HT1080 (cell line): ENCODE measurements at regions not wholly inside any gene's neighbourhood (a gene's known extent, or its start where the extent isn't known, plus 50 kb on each side); places are given as distances from the start of the nearest gene placed in this dataset.
"Not testable (repeated sequence)": the region's sequence is repeated elsewhere in the genome, so short reads cannot be mapped to it uniquely, and the experiment has no call there.

ENCODE experiments used
- DNase-seq: peaks from one replicate; pipeline ENCODE4 v3.0.0-alpha.2; 2015; ENCODE audit warnings: low read depth

DNA sequence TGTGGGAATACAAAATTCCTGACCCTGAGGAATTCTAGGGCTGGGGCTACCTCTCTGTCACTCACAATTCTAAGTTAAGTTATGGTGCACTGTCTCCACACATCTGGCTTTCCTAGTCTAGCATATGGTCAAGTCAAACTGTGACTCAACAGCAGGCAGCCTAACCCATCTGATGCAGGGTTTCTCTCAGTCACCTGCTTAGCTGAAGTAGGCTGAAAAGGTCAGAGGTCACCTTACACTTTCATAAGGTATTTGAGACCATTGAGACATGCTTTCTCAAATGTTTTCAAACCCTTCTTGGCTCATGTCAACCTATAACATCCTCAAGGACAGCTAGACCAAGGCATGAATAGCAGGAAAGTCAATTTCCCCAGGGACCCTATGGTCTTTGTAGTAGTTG, 196.5 kb upstream of the STK26 start:
- no peak for DNase-seq

DNA sequence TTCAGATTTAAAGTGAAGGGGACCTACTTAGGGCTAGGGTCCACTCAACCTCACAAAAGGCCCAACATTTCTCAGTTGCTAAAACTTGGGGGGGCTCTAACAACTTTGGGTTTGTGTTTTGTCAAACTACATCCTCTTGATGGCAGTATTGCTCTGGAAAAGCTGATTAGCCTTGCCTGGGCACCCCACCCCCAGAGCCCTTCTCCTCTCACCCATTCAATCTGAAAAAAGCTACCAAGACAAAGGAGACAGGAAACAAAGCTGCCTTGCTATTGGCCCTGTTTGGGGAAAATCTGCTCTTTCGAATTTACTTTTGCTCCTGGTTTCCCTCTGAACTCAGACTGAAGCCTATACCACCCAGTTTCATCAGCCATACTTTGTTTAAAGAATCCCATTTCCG, 195.2 kb upstream of the STK26 start:
- DNase-seq = peak; percentile 13

DNA sequence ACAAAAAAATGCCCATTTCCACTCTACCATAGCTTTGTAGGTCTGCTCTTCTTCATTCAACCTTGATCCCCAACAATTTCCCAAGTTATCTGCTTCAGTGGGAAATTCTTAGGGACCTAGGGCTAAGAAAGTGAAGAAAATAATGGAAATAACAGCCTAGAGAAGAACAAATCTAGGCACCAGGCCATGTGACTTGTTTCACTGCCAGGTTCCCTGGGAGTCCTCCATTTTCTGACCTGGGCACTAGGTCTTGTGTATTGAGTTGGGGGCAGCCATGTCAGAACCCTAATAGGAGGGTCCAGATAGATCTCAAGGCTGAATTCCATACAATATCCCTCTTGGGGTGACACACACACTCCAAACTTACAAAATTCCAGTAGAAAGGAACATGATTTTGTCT, 194.6 kb upstream of the STK26 start:
- DNase-seq = no peak

DNA sequence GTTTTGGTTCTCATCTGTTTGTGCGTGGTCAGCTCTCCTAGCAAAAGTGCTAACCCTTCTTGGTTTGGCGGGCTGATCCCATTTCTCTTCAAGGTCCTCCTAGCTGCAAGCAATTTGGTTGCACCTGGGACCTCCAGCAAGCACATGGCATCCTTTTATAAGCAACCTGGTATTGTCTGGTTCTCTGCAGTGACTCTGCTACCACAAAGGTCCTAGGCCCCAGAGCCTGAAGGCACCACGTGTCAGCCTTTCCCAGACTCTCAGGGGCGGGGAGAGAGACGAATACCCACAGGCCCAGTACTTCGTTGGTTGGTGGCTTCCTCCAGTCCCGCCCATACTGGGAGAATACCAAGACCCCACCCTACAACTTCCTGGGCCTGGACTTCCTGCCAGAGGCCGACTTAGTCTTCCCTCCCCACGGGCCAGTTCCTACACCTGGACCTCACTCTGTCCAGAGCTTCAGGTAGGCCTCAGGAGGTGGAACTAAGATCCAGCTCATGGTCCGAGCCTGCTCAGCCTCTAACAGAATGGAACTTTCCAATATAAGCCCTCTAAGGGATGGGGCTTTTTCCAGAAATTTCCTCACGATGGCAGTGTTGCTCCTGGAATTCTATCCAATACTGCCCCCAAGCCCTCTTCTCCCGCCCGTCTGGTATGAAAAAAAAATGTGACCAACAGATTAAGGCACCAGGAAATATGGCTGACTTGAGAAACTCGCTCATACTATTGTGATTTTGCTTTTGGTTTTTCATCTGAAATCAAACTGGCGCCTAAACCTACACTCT, 192.5 kb upstream of the STK26 start:
- peak; percentile 95 for DNase-seq

DNA sequence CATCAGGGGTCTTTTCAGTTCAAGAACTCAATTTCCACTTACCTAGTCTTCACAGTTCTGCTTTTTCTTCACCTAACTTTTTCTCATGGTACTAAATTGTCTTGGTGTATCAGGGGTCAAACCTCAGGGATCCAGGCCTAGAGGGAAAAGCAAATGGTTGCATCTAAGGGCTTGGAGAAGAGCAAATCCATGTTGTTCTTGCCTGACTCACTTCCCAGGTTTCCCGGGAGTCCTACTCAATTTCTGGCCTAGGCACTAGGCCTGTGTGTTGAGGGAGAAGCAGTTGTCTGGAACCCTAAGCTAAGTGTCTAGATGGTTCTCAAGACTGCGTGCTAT, 191.9 kb upstream of the STK26 start:
- no peak for DNase-seq

DNA sequence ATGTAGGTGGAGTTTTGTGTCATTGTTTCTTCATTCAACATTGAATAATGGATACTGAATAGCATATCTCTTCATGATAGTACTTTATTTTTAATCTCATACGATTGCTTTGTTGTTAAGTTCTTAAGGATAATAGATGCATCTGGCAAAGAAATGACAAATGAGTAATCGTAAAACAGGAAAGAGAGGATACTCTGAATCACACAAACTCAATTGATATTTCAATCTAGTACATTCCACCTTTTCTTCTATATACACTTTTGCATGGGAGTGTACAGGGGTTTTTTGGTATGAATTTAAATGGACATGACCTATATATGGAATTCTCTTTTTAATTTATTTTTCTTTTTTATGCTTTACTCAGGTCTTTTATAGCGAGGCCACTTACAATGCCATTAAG, 186.9 kb upstream of the STK26 start:
- DNase-seq = no peak

DNA sequence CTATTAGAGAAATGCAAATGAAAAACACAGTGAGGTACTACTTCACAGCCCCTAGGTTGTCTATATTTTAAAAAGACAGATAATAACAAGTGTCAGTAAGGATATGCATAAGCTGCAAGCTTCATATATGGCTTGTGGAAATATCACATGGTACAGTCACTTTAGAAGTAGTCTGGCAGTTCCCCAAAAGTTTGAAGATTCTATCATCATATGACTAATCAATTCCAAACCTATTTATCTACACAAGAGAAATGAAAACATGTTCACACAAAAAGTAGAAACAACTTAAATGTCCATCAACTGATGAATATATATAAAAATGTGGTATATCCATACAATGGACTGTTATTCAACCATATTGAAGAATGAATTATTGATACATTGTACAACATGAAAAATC, 185.8 kb upstream of the STK26 start:
- no peak for DNase-seq

DNA sequence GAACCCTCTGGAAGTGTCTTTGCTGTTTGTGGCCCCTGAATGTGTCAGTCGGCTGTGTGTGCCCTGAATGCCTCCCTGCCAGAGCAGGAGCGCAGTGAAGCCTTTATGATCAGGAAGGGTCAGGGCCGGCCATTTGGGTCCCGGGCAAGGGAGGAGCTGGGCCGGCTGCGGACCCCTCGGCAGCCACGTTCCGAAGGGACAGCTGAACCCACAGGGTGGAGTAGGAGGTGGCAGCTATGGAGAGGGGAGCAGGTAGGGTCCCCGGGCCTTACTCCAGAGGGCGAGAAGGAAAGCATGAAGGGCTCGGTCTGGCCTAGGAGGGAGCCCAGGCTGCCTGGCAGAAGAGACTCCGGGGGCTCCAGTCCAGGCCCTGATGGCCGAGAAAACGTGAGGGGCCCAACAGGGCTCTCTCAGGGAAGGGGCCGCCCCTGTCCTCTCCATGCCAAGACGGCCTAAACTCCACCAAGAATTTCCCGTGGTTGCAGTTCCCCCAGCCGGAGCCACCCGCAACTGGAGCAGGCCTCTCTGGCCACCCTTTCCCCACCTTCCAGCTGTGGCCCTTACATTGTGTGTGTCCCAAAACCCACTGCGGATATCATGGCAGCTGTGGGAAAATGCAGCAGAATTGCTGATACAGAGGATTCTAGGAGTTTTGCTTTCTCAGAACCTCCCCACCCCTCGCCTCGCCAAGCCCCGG, 182.2 kb upstream of the STK26 start:
- no peak for DNase-seq

DNA sequence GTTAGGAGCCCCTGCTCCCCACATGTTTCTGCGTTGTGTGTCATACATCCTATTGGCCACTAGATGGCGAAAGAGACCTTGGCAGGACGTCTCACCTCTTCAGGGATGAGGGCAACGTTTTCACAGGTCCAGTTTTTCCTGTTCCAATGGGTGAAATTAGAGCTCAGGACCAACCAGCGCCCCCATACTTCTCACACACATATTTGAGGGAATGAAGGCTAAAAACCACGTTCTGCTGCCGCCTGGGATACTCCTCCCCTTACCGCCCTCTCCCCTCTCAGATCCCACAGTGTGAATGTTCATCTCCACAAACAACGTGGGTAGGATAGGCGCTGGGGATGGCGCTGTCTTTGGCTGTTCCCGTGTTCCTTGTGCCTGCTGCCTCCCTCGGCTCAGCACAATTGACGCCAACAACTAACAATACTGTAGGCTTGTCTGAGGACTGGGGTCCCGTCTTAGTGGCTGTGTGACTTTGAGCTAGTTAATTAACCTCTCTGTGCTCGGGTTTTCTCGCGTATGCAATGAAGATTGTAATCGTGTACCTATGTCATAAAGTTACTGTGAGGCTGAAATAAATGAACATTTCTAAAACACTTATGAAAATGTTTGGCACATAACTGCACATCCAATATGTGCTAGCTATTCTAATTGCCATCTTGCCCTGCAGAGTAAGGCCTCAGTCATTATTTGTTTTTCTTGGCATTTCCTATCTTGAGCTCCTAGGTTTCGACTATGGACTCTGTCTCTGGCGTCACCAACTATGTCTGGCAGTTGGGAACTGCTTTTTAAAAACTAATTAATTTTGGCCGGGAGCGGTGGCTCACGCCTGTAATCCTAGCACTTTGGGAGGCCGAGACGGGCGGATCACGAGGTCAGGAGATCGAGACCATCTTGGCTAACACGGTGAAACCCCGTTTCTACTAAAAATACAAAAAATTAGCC, 181.3 kb upstream of the STK26 start:
- peak; percentile 56 for DNase-seq

DNA sequence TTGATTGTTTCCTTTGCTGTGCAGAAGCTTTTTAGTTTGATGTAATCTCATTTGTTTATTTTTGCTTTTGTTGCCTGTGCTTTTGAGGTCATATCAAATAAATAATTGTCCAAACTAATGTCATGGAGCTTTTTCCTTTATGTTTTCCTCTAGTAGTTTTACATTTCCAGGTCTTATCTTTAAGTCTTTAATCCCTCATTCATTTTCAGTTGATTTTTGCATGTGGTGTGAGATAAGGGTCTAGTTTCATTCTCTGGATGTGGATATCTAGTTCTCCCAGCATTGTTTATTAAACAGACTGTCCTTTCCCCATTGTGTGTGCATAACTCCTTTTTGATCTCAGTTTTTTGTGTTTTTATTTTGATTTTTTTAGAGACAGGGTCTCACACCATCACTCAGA, 179.1 kb upstream of the STK26 start:
- no peak for DNase-seq

DNA sequence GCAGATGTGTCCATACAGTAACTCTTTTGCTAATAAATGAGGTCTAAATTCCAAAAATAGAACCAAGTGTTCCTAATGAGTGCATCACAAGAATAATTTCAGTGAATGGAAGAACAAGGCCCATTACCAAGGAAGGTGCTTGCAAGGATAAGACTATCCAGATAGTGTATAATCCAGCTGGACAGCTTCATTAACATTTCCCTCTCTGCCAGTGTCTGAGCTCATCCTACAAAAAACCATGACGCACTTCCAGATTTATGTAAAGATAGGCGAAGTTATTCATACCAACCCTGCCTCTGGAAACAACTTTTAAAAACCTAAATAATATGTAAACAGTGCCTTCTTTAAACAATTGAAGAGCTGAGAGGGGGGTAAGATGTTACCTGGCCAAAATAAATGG, 177.9 kb upstream of the STK26 start:
- no peak for DNase-seq

DNA sequence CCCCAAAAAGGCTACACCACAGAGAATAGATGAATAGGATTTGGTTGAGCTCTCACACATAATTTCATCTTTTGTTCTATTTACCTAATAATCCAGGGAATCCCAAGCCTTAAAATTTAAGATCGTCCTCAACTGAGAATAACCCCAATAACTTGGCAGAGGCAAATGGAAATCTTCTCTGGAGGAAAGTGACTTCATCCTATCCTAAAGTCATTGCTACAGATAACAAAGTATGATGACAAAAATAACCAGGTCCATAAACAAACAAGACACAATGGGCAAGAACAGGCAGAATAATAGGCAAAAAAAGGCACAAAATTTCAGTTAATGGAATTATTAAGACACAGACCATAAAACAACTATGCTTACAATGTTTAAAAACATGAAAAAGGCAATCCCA, 177.3 kb upstream of the STK26 start:
- no peak for DNase-seq

DNA sequence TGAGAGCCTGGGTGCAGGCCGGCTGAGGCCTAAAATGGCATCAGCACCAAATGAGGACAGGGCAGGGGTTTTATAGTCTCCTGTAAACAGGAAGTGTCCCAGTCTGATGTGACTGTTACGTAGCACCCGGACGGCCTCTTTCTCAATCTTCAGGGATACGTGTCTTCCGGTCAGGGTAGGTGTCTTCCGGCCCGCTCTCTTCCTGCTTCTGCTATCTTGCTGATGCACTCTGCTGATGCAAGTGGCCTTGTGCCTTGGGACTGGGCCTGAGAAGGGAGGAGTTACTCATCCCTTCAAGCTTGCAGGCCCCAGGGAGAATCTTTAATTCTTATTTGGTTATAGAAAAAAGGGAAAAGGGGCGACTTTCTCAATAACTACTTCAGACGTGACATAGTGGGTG, 172.1 kb upstream of the STK26 start:
- not testable (repeated sequence) for DNase-seq

DNA sequence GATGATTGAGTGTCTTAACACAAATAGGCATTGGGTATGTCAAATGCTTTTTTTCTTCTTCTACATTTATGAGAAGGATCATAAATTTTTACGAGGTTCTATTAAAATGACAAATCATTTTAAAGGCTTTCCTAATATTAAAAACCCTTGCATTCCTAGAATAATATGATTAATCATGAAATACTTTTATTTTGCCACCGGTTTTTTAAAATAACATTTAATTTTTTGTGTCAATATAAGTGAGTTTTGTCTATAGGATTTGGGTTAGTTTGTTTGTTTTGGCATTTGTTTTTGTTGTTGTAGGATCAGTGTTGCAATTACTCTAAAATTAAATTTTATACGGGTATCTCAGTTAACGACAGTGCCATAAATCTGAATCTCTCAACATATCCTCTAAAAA, 169.7 kb upstream of the STK26 start:
- DNase-seq = no peak

DNA sequence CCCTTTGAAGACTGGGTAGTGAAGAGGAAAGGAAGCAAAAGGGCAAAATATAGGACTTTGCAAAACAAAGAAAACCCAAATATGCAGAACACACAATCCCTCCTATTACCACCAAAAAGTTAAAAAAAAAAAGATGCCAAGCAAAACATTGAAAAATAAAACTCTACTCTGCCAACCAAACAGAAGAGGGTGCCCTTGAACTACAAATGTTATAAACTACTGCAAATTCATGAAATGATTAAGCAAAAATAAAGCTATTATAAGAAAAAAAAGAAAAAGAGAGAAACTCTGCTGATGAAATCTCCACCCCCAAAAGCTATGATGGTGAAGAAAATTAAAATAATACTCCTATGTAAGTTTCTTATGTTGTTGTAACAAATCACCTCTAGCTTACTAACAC, 168.5 kb upstream of the STK26 start:
- DNase-seq = peak; percentile 4

DNA sequence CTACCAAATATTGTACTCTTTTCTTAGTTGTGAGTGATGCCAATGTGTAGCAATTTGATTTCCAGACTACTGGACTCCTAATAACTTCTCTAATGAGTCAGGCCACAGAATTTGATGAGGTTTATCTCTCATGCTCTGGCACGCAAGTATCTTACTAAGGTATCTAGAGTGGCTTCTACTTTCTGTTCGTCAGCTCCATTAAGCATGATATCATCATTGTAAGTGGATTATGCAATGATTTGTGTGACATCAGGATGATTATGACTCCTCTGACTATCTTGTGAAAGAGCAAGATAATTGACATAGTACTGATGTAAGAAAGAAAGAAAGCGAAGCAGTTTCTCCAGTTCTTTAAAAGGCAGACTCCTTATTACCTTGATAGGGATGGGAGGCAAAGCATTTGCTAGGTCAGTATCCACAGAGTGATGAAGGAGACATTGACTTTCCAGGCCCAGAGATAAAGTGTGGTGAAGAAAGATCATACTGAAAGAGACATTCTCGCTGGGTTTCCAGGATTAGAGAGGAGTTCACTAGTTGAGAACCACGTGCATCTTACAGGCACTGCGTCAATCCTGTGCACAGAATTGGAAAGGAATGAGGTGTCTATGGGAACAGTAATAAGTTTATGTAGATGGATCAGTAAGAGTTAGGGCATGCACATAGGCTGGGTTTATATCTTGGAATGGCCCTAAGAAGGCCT, 161.9 kb upstream of the STK26 start:
- DNase-seq = no peak

DNA sequence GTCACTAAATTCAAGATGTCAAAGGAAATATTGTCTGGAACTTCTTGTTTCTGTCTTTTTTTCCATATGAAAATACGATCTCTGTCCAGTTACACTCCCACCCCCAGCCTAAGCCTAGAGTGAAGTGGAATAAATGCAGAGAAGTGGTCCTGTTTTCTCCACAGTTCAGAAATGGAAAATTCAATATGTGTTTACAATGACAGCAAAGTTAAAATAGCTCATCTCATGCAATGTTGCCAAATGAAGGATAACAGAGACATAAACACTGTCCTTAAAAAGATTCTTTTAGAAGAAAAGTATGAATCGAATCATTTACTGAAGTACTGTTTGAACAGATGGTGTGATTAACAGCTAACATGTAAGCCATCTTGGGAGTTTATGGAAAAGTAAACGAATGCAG, 160.8 kb upstream of the STK26 start:
- DNase-seq = no peak

DNA sequence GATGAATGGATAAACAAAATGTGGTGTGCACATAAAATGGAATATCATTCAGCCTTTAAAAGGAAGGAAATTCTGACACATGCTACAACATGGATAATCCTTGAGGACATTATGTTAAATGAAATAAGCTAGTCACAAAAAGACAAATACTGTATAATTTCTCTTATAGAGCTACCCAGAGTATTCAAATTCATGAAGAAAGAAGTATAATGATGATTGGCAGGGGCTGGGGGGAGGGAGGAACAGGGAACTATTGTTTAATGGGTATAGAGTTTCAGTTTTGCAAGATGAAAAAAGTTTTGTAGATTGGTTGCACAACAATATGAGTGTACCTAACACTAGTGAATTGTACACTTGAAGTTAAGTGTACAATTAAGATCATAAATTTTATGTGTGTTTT, 153.9 kb upstream of the STK26 start:
- DNase-seq = no peak

DNA sequence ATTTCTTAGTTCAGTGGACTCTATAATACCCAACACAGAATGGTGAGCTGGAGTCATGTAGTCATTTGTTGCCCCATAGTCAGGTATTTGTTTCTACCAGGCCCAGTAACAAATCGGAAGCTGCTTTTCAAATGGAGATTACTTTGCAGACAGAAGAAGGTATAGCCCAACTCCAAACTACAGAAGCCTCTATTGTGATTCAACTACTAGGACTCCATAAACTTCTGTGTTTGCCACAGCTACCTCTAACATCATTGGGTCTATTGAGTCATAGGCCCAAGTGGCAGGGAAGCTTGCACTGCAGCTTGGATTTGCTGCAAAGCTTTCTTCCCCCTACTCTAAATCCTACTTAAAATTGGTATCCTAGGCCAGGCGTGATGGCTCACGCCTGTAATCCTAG, 148.8 kb upstream of the STK26 start:
- DNase-seq = no peak

DNA sequence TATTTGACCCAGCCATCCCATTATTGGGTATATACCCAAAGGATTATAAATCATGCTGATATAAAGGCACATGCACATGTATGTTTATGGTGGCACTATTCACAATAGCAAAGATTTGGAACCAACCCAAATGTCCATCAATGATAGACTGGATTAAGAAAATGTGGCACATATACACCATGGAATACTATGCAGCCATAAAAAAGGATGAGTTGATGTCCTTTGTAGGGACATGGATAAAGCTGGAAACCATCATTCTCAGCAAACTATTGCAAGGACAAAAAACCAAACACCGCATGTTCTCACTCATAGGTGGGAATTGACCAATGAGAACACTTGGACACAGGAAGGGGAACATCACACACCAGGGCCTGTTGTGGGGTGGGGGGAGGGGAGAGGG, 147.3 kb upstream of the STK26 start:
- not testable (repeated sequence) for DNase-seq

DNA sequence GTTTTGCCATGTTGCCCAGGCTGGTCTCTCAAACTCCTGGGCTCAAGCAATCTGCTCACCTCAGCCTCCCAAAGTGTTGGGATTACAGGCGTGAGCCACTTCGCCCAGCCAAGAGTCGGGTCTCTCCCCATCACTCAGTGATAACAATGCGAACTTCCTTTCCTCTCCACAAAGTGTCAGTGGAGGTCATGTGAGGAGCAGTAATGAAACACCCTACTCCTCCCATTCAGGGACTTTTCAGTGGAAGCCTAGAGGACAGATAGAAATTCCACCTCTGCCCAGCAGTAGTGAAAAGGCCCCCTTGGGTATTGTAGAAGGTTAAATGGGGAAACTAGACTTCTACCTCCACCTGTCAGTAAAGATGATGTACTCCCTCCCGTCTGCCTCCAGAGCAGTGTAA, 141.9 kb upstream of the STK26 start:
- no peak for DNase-seq

DNA sequence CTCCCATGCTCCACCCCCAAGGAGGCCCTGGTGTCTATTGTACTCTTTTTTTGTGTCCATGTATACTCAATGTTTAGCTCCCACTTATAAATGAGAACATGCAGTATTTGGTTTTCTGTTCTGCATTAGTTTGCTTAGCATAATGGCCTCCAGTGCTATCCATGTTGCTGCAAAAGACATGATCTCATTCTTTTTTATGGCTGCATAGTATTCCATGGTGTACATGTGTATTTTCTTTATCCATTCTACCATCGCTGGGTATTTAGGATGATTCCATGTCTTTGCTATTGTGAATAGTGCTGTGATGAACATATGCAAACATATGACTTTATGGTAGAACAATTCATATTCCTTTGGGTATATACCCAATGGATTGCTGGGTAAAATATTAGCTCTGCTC, 138.1 kb upstream of the STK26 start:
- DNase-seq = not testable (repeated sequence)
